SK-N-SH (cell line): ENCODE measurements at regions not wholly inside any gene's neighbourhood (a gene's known extent, or its start where the extent isn't known, plus 50 kb on each side); places are given as distances from the start of the nearest gene placed in this dataset.

Experiments used
- CTCF ChIA-PET: fragments of 300-600, 350-600 bp; formaldehyde crosslinking; extraction: SDS; loops from one replicate; lab custom pipeline; 2021; lab: Yijun Ruan, JAX
- POLR2A ChIA-PET: fragments of 350-600 bp; sonication (Branson Sonifier 250); formaldehyde crosslinking; extraction: SDS; loops from one replicate; lab custom pipeline; 2020; ENCODE audit warnings: antibody characterized with exemption, inconsistent platforms; lab: Yijun Ruan, JAX
- DNase-seq: peaks from one replicate; pipeline ENCODE4 v3.0.0; 2012
- H2AFZ ChIP-seq: fragments of 200-600 bp; sonication (generic); 2 replicates; pipeline ENCODE4 v1.8.1; 2016; ENCODE audit warnings: antibody characterized with exemption, mild to moderate bottlenecking, low read depth
- H3F3A ChIP-seq: fragments of 200-600 bp; sonication (generic); replicated peaks from 2 replicates; pipeline ENCODE3; 2016; ENCODE audit warnings: antibody characterized with exemption, mild to moderate bottlenecking; ENCODE audit not compliant: insufficient read depth
- H3K27ac ChIP-seq, 2 experiments: fragments of 200-500 bp in 1 of 2; fragments of 200-600 bp in 1 of 2; sonication (Bioruptor generic) in 1 of 2; sonication (generic), shearing (Covaris generic) in 1 of 2; 2 replicates each; pipeline versions ENCODE4 v1.5.1 to v1.6.1; 2014 to 2016; ENCODE audit warnings: low read depth in 2 of 2, inconsistent platforms in 1 of 2, low read length in 1 of 2, mild to moderate bottlenecking in 1 of 2, mixed read lengths in 1 of 2
- H3K27me3 ChIP-seq: fragments of 200-600 bp; sonication (generic), shearing (Covaris generic); 2 replicates; pipeline ENCODE4 v1.6.1; 2016; ENCODE audit warnings: mixed run types; ENCODE audit not compliant: insufficient read depth
- H3K36me3 ChIP-seq, 2 experiments: fragments of 200-500 bp in 1 of 2; fragments of 200-600 bp in 1 of 2; sonication (Bioruptor generic) in 1 of 2; sonication (generic) in 1 of 2; replicated peaks in 1 of 2; 2 replicates each; pipeline versions ENCODE3 to v1.5.1; 2014 to 2016; ENCODE audit warnings: low read length in 1 of 2, mild to moderate bottlenecking in 1 of 2; ENCODE audit not compliant: insufficient read depth in 2 of 2, control insufficient read depth in 1 of 2
- H3K4me1 ChIP-seq, 2 experiments: fragments of 200-500 bp in 1 of 2; fragments of 200-600 bp in 1 of 2; sonication (Bioruptor generic) in 1 of 2; sonication (generic), shearing (Covaris generic) in 1 of 2; 2 replicates each; pipeline versions ENCODE4 v1.5.1 to v1.6.1; 2014 to 2016; ENCODE audit warnings: low read depth in 1 of 2, low read length in 1 of 2, mixed run types in 1 of 2; ENCODE audit not compliant: insufficient read depth in 2 of 2, control insufficient read depth in 1 of 2
- H3K4me2 ChIP-seq: fragments of 200-600 bp; sonication (generic), shearing (Covaris generic); 2 replicates; pipeline ENCODE4 v1.6.1; 2017; ENCODE audit warnings: mixed run types
- H3K4me3 ChIP-seq, 2 experiments: fragments of 200-500 bp in 1 of 2; fragments of 200-600 bp in 1 of 2; sonication (Bioruptor generic) in 1 of 2; sonication (generic), shearing (Covaris generic) in 1 of 2; 2 replicates each; pipeline versions ENCODE4 v1.5.1 to v1.8.1; 2014 to 2016; ENCODE audit warnings: low read depth in 2 of 2, inconsistent platforms in 1 of 2, low read length in 1 of 2, mild to moderate bottlenecking in 1 of 2, mixed read lengths in 1 of 2, moderate library complexity in 1 of 2
- H3K79me2 ChIP-seq: fragments of 200-600 bp; sonication (generic); 2 replicates; pipeline ENCODE4 v1.8.1; 2017; ENCODE audit warnings: mild to moderate bottlenecking; ENCODE audit not compliant: insufficient read depth
- H3K9ac ChIP-seq: fragments of 200-600 bp; sonication (generic); 2 replicates; pipeline ENCODE4 v1.6.1; 2017; ENCODE audit warnings: mixed run types
- H3K9me2 ChIP-seq: fragments of 200-600 bp; sonication (generic); 2 replicates; pipeline ENCODE4 v1.6.1; 2017; ENCODE audit warnings: mixed run types
- H3K9me3 ChIP-seq: fragments of 200-600 bp; sonication (generic); 2 replicates; pipeline ENCODE4 v1.6.1; 2017; ENCODE audit warnings: mixed run types, mild to moderate bottlenecking, moderate library complexity
- H4K20me1 ChIP-seq: fragments of 200-600 bp; sonication (generic); 2 replicates; pipeline ENCODE4 v1.6.1; 2017; ENCODE audit warnings: mild to moderate bottlenecking, mixed run types; ENCODE audit not compliant: insufficient read depth
- CTCF ChIP-seq: fragments of 200-600 bp; sonication (generic); IDR thresholded peaks from 2 replicates; pipeline ENCODE4 v1.6.1; 2017; ENCODE audit warnings: antibody characterized with exemption, mild to moderate bottlenecking, moderate library complexity
- ELF1 ChIP-seq: IDR thresholded peaks from 2 replicates; pipeline ENCODE4 v1.4.0; 2012
- EZH2phosphoT487 ChIP-seq: fragments of 200-600 bp; sonication (generic); IDR thresholded peaks from 2 replicates; pipeline ENCODE4 v1.6.1; 2017; ENCODE audit warnings: low read depth, mixed run types, mild to moderate bottlenecking, antibody characterized with exemption, moderate library complexity, borderline replicate concordance
- FOSL2 ChIP-seq: IDR thresholded peaks from 2 replicates; pipeline ENCODE4 v1.4.0; 2012; ENCODE audit warnings: low read depth, mild to moderate bottlenecking, moderate library complexity, borderline replicate concordance
- FOXJ3 ChIP-seq: sonication (generic); formaldehyde crosslinking; IDR thresholded peaks from 2 replicates; pipeline ENCODE4 v1.5.1; 2020; ENCODE audit warnings: mild to moderate bottlenecking, missing genetic modification reagents
- GABPA ChIP-seq: IDR thresholded peaks from 2 replicates; pipeline ENCODE4 v1.4.0; 2012; ENCODE audit warnings: low read depth, mild to moderate bottlenecking
- IRF3 ChIP-seq: fragments of 150-350 bp; IDR thresholded peaks from 2 replicates; pipeline ENCODE4 v1.6.1; 2016; ENCODE audit warnings: mild to moderate bottlenecking, low read depth, low read length
- JUND ChIP-seq: IDR thresholded peaks from 2 replicates; pipeline ENCODE4 v1.4.0; 2012
- MAX ChIP-seq: IDR thresholded peaks from 2 replicates; pipeline ENCODE4 v1.4.0; 2012; ENCODE audit warnings: low read depth
- NFIC ChIP-seq: IDR thresholded peaks from 2 replicates; pipeline ENCODE4 v1.4.0; 2012; ENCODE audit warnings: borderline replicate concordance
- NRF1 ChIP-seq: IDR thresholded peaks from 2 replicates; pipeline ENCODE4 v1.6.1; 2012; ENCODE audit warnings: low read depth, mild to moderate bottlenecking, low read length
- POLR2AphosphoS5 ChIP-seq: IDR thresholded peaks from 2 replicates; pipeline ENCODE4 v1.6.1; 2012; ENCODE audit warnings: low read depth, low read length
- RAD21 ChIP-seq: IDR thresholded peaks from 2 replicates; pipeline ENCODE4 v1.6.1; 2012; ENCODE audit warnings: mild to moderate bottlenecking, low read length
- REST ChIP-seq: IDR thresholded peaks from 2 replicates; pipeline ENCODE4 v1.6.1; 2012; ENCODE audit warnings: mild to moderate bottlenecking, low read depth, low read length, moderate library complexity
- SIN3A ChIP-seq: IDR thresholded peaks from 2 replicates; pipeline ENCODE4 v1.6.1; 2012; ENCODE audit warnings: low read depth, mild to moderate bottlenecking, low read length, moderate library complexity, borderline replicate concordance
- SMC3 ChIP-seq: IDR thresholded peaks from 2 replicates; pipeline ENCODE4 v1.6.1; 2012; ENCODE audit warnings: low read depth, low read length, improper control_type of control experiment
- TCF12 ChIP-seq: IDR thresholded peaks from 2 replicates; pipeline ENCODE4 v1.4.0; 2012
- TEAD4 ChIP-seq: IDR thresholded peaks from 2 replicates; pipeline ENCODE4 v1.4.0; 2012; ENCODE audit warnings: mild to moderate bottlenecking, borderline replicate concordance; ENCODE audit not compliant: insufficient read depth
- USF2 ChIP-seq: fragments of 150-350 bp; IDR thresholded peaks from 2 replicates; pipeline ENCODE4 v1.6.1; 2017; ENCODE audit warnings: antibody characterized with exemption, low read length, low read depth, borderline replicate concordance

- no peak for DNase-seq
- H3K79me2 ChIP-seq: no peaks in the 10 kb centered on the region
- H3K27ac ChIP-seq: no peak overlapping the region
- H3K36me3 ChIP-seq: no peaks in the 10 kb centered on the region
- H3K9ac ChIP-seq: no peak overlapping the region
- ChIA-PET CTCF (no interaction called here), POLR2A (no interaction called here)
- TF ChIP-seq TCF12 (no peak), IRF3 (no peak), USF2 (no peak), REST (no peak), SMC3 (no peak), CTCF (no peak), FOSL2 (no peak), NRF1 (no peak), EZH2phosphoT487 (no peak), ELF1 (no peak), FOXJ3 (CRISPR knock-in tag) (no peak), MAX (no peak), SIN3A (no peak), POLR2AphosphoS5 (no peak), GABPA (no peak), JUND (no peak), NFIC (no peak), RAD21 (no peak), TEAD4 (no peak)
- H3K4me2 ChIP-seq: no peak overlapping the region
- H3F3A ChIP-seq: no peaks in the 10 kb centered on the region
- no peaks in the 10 kb centered on the region for H3K4me1 ChIP-seq
- no peaks in the 10 kb centered on the region for H3K27me3 ChIP-seq
- H2AFZ ChIP-seq: no peak overlapping the region
- H3K4me3 ChIP-seq: no peak overlapping the region
- H3K9me2 ChIP-seq: no peaks in the 10 kb centered on the region
- no peaks in the 10 kb centered on the region for H4K20me1 ChIP-seq
- H3K9me3 ChIP-seq: no peaks in the 10 kb centered on the region
These were observed 259.5 kb downstream of the EPHA4 start for GRCh38 chr2:221312634-221313033.
